HG03066 (cell line): ENCODE measurements at regions not wholly inside any gene's neighbourhood (a gene's known extent, or its start where the extent isn't known, plus 50 kb on each side); places are given as distances from the start of the nearest gene placed in this dataset.
"Not testable (repeated sequence)": the region's sequence is repeated elsewhere in the genome, so short reads cannot be mapped to it uniquely, and the experiment has no call there.

ENCODE experiments used
- ATAC-seq: cut with Tn5 transposase; IDR thresholded peaks from one replicate; pipeline ENCODE4 v1.9.1; 2021; ENCODE audit warnings: low read depth; ENCODE audit not compliant: unreplicated experiment

GRCh38 chr6:16041327-16041726, 87.6 kb upstream of the MYLIP start:
- ATAC-seq = no peak

DNA sequence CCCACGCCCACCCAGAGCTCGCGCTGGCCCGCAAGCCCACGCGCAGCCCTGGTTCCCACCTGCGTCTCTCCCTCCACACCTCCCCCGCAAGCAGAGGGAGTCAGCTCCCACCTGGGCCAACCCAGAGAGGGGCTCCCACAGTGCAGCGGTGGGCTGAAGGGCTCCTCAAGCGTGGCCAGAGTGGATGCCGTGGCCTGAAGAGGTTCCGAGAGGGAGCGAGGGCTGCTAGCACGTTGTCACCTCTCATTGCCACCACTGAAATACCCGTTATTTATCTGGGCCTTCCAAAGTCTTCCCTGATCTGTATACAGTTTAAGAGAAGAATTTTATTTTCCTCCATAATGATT, 88.3 kb upstream of the MYLIP start:
- no peak for ATAC-seq

- ATAC-seq = not testable (repeated sequence)
These were observed 88.8 kb upstream of the MYLIP start for GRCh38 chr6:16039892-16040627.

- no peak for ATAC-seq
These were observed 89.9 kb upstream of the MYLIP start for GRCh38 chr6:16038938-16039337.

DNA sequence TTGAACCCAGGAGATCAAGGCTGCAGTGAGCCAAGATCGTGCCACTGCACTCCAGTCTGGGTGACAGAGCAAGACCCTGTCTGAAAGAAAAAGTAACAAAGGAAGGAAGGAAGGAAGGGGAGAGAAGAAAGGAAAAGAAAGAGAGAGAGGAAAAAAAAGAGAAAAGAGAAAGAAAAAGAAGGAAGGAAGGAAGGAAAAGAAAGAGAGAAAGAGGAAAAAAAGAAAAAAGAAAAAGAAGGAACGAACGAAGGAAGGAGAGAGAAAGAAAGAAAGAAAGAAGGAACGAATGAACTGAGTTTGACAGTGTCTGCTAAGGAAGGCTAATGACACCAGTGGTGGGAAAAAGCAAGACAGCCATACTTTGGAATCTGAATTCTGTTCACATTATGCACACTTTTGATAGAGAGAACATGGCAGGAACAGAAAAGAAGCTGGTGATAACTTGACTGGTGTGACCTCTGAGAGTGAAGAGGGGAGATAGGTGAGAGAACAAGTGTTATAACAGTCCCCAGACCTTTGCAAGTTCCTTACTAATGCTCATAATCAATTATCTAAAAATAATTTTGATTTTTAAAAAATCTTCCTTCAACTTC, 93.3 kb upstream of the MYLIP start:
- no peak for ATAC-seq

GRCh38 chr6:16033214-16033613, 95.7 kb upstream of the MYLIP start:
- ATAC-seq = no peak

GRCh38 chr6:16031278-16031981, 97.5 kb upstream of the MYLIP start:
- ATAC-seq = no peak

DNA sequence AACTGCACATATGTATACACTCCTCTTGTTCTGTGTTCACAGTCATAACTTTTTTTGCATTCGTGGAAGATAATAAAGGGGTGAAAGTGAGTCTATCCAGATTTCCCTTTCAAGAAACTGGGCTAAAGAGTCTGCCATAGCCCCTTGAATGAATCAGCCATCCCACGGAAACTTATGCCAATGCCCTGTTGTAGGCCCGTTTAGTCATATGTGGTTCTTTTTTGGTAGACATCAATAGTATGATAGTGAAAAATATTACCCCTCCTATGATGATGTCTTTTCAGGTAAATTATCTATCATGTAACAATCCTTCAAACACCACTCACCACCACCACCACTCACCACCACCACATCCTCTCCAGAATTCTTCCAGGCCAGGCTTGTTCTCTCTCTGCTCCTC, 99.9 kb upstream of the MYLIP start:
- no peak for ATAC-seq

GRCh38 chr6:16020259-16020658, 108.6 kb upstream of the MYLIP start:
- no peak for ATAC-seq

DNA sequence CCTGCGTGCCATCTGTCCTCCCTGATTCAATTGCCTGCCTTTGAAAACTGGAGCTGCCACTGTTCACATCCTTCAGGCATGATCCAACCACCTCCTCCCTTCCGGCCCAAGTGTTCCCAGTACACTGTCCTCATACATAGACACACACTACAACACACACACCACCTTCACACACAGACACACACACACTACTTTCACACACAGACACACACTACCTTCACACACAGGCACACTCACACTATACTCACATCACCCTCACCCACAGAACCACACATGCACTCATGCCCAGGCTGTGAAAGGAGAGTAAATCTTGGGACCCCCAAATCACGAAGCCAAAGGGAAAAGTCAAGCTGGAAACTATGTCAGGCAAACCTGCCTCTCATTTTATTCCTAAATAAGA, 109.4 kb upstream of the MYLIP start:
- ATAC-seq = no peak

DNA sequence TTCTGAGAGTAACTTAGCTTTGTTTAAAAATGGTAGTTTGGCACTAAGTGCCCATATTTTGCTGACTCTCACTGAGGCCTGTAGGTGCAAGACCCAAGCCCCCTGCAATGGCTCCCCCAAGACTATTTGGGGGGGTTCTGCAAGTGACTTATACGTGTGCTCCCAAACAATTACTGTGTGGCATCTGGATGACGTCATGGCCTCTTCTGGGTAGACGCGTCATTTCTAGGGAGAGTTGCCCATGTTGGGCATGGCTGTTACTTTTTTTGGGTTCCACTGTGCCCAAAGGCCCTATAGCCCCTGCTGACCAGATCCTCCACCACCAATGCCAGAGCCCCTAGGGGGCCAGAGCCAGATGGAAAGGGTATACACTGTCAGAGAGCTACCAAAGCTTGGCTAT, 110.3 kb upstream of the MYLIP start:
- no peak for ATAC-seq

DNA sequence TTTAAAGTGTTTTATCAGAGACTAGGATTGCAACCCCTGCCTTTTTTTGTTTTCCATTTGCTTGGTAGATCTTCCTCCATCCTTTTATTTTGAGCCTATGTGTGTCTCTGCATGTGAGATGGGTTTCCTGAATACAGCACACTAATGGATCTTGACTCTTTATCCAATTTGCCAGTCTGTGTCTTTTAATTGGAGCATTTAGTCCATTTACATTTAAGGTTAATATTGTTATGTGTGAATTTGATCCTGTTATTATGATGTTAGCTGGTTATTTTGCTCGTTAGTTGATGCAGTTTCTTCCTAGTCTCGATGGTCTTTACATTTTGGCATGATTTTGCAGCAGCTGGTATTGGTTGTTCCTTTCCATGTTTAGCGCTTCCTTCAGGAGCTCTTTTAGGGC, 114.6 kb upstream of the MYLIP start:
- ATAC-seq = not testable (repeated sequence)

- no peak for ATAC-seq
These were observed 121.7 kb upstream of the MYLIP start for GRCh38 chr6:16007146-16007545.

GRCh38 chr6:16006681-16007080, 122.2 kb upstream of the MYLIP start:
- ATAC-seq = no peak

GRCh38 chr6:16004934-16005679, 123.8 kb upstream of the MYLIP start:
- ATAC-seq = no peak

DNA sequence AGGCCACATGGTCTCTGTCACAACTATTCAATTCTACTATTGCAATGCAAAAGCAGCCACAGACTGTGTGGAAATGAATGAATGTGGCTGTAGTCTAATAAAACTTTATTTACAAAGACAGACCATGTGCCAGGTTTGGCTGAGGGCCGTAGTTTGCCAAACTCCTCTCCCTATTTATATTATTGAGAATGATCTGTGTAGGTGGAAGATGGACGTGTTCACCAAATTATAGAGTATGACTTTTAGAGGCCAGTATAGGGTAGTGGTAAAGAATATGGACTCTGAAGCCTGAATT, 125.7 kb upstream of the MYLIP start:
- no peak for ATAC-seq

GRCh38 chr6:16002332-16003196, 126.3 kb upstream of the MYLIP start:
- ATAC-seq = no peak

DNA sequence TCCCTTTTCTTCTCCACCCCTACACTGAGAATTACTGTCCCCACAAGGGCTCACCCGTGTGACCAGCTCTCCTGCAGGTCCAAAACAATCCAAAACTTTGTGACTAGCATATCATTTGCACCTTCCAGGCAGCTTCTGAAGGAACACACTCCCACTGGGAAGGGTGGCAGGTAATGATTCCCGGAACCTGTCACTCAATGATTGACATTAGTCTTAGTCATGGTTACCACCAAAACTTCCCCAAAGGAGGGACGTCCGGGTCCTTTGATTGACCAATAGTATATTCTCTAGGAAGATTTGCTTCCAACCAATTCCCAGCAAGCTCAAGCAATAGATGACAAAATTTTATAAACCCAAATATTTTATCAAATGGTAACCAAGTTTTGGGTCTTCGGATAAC, 127.7 kb upstream of the MYLIP start:
- ATAC-seq = no peak

GRCh38 chr6:15999201-15999600, 129.7 kb upstream of the MYLIP start:
- no peak for ATAC-seq

- no peak for ATAC-seq
These were observed 131.1 kb upstream of the MYLIP start for GRCh38 chr6:15997586-15998388.
